Non-pigmented ciliary epithelial cell (primary cell): ENCODE measurements at regions not wholly inside any gene's neighbourhood (a gene's known extent, or its start where the extent isn't known, plus 50 kb on each side); places are given as distances from the start of the nearest gene placed in this dataset.
"Not testable (repeated sequence)": the region's sequence is repeated elsewhere in the genome, so short reads cannot be mapped to it uniquely, and the experiment has no call there.

ENCODE experiments used
- DNase-seq: peaks from one replicate; pipeline ENCODE4 v3.0.0-alpha.2; 2010; ENCODE audit warnings: low read depth

- no peak for DNase-seq
Observed at GRCh38 chr2:7146151-7146550, 228.9 kb downstream of the RNF144A start.

GRCh38 chr2:7154656-7155055, 237.4 kb downstream of the RNF144A start:
- no peak for DNase-seq

DNA sequence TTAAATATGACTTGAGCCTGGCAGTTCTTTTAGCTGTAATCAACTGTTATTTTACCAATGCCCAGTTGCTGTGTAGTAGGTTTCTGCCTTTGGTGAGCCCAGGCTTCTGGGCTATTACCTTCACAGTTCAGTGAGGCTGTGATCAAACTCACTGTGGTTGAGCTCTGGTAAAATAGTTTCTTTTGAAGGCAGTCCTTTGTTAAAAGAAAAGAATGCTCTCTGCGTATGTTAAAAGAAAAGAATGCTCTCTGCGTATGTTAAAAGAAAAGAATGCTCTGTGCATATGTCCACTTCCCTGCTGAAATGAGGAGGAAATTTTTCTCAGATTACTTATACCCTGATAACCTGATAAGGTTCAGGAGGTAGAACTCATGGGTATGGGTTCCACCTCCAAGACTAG, 244.3 kb downstream of the RNF144A start:
- DNase-seq = no peak

GRCh38 chr2:7165736-7166135, 248.5 kb downstream of the RNF144A start:
- no peak for DNase-seq

DNA sequence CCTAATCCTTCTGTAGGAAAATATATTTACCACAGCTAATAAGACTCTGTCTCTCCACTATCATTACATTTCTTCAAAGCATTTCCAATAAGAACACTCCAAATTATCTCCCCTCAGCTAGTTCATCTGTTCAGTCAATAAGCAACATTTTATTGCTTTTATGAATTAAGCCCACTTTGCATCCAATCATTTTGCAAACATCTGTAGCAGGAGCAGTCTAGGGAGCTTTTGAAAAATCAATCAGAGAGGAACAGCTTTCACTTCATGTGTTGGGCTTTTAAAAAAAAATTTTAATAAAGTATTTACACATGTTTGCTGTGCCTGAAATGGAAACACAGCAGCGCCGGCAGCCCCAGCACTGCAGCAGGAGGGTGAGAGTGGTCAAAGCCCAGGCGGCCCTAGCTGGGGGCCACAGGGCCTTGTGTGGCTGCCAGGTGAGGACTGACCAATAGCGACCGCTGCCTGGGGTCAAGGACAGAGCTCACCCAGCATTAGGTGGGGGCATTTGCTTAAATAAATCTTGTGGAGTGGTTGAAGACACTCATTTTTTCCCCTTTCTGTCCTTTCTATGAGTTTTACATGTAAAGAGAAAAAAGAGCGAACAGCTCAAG, 250.7 kb downstream of the RNF144A start:
- no peak for DNase-seq

- no peak for DNase-seq
Observed at GRCh38 chr2:7169593-7169992, 252.4 kb downstream of the RNF144A start.

DNA sequence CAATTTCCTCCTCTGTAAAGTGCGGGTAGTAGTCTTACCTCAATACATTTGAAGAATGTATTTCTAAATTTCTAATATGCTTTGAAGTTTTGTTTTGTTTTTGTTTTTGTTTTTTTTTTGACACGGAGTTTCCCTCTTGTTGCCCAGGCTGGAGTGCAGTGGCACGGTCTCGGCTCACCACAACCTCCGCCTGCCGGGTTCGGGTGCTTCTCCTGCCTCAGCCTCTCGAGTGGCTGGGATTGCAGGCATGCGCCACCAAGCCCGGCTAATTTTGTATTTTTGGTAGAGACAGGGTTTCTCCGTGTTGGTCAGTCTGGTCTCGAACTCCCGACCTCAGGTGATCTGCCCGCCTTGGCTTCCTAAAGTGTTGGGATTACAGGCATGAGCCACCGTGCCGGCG, 261.8 kb downstream of the RNF144A start:
- DNase-seq = not testable (repeated sequence)

DNA sequence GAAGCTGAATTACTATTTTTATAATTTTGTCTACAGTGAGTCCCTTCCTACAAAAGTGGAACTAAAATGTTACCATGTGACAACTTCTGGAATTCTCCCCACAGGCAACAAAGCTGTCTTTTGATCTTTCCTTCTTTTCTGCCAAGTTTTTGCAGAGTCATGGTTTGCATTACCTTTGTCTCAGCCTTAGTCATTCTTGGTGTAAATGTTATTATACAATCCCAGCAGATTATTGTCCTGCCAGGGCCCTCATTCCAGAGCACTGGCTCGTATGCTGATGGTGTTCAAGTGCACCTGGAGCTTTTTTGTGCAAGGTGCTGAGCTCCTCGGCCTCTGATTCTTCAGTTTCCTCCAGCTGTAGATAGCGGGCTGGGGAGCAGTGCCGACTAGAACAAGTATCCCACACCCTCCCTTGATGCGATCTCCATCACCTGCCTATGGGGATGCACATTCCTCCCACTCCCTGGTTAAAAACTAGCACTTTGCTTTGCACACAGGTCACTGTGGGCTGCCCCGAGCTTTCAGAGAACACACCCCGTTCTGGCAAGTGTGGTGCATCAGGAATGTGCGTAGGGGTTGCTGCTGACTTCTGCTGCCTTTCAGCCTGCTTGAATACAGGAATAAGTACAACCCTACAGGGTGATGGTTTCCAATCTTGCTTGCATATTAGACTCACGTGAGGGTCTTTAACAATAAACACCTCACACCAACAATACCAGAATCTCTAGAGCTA, 263.6 kb downstream of the RNF144A start:
- DNase-seq = no peak

- DNase-seq = no peak
Observed at GRCh38 chr2:7182525-7182924, 265.3 kb downstream of the RNF144A start.

DNA sequence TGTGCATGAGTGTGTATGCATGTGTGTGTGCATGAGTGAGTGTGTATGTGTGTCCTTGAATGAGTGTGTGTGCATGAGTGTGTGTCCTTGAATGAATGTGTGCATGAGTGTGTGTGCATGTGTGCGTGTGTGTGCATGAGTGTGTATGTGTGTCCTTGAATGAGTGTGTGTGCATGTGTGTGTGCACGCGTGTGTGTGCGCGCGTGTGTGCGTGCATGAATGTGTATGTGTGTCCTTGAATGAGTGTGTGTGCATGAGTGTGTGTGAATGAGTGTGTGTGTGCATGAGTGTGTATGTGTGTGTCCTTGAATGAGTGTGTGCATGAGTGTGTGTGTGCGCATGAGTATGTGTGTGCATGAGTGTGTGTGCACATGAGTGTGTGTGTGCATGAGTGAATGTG, 271.9 kb downstream of the RNF144A start:
- DNase-seq = no peak

- no peak for DNase-seq
Observed at GRCh38 chr2:7190587-7191324, 273.5 kb downstream of the RNF144A start.

- DNase-seq = peak; percentile 95
Observed at GRCh38 chr2:7191932-7192331, 274.7 kb downstream of the RNF144A start.

- no peak for DNase-seq
Observed at GRCh38 chr2:7193457-7193856, 276.2 kb downstream of the RNF144A start.

DNA sequence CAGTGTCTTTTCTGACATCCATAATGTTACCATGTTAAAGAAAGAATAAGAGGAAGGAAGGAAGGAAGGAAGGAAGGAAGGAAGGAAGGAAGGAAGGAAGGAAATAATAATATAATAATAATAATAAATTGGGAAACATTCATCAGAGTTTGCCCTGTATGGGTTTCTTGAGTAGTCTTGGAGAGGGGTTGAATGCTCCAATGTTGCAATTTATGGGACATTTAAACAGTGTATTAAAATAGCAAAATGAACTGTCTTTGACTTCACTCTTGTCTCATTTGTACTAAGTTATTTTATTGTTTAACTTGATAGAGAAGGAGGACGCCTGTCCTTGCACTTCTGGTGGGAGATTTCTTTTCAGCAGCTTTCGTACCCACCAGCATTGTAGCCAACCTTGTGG, 277.7 kb downstream of the RNF144A start:
- DNase-seq = no peak

- no peak for DNase-seq
Observed at GRCh38 chr2:7196883-7197282, 279.7 kb downstream of the RNF144A start.

- no peak for DNase-seq
Observed at GRCh38 chr2:7201851-7202250, 284.6 kb downstream of the RNF144A start.

DNA sequence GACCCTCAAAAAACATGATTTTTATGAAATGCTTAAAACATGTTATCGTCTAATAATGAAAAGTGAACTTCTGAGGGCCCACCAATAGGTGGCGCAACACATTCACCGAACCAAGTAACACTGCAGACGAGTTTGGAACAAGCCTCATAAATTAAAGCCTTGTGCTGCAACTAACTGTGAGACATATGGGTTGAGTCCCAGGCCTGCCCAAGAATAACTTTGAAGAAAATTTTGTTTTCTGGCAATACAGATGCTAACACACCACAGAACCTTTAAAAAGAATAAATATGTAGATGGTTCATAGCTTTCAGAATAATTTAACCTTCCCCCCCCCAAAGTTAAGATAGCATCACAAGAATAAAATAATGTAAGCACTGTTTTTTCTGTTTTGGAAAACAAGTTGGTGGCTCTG, 285.9 kb downstream of the RNF144A start:
- DNase-seq = no peak

DNA sequence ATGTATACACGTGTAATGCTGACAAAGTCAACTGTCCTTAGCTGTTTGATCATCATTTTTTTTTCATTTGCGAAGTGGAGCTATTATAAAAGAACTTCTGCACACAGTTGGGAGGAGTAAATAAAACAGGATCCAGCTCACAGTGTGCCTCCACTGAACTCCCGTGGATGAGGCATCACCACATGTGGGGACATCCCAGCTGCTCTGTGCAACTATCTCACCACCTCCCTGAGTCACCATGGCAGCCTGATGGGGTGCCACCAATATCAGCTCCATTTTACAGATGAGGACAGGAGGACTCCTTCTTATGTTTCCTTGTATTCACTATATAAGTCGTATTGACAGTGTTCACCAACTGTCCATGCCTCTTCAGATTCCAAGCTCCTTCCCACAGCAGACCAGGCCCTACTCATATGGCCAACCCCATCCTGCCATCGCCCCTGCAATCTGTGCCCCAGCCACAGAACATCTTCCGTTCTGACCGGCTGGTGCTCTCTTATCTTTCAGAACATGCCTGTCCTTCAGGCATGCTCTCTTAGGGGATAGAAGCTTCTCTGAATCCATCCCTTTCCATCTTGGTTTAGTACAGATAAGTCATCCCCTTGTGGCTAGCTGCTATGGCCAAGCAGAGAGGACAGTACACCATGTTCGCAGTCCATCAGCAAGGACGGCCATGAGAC, 288.1 kb downstream of the RNF144A start:
- DNase-seq = no peak

DNA sequence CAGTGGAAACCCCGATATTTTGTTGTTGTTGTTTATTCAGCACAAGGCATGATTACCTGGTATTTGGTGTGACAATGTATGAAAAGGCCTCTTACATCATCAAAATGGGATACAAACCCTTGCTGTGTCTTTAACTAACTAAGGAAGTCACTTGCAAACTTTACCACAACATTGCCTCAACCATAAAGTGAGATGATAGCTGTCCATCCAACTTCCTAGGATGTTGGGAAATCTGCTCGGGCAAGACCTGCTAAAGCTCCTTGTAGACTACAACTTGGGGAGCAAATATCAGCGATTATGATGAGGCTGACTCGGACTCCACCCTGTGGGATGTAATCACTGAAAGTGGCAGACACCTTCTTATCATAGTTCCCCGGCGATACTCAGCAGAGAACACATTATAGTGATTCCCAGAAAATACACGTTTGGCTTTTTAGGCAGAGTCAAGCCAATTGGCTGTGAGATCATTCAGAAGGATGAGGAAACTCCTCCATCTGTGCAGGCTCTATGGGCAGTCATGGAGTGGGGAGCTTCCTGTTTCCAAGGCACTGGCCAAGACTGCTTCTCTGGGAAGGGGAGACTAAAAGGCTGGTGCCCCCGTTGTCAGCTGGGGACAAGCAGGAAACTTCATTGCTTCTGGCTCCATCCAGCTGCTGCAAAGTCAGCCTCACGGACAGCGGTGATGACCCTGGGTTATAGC, 289.0 kb downstream of the RNF144A start:
- DNase-seq = no peak

DNA sequence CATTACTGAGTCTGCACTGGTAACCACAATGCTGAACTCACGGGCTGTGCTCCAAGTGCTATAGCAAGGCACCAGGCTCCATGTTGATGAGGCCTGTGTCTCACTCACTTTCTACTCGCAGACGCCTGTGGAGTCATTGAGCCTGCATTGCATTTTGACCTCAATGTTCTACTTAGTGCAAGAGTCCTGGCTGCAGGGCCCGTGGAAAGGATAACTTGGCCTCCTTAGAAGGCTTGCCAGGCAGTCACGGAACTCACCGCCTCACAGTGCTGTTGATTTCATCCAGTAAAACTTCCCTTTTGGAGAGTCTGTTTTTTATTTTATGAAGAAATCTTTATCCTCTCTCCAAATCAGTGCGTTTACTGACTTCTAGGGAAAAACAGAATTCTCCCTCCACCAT, 290.4 kb downstream of the RNF144A start:
- no peak for DNase-seq

DNA sequence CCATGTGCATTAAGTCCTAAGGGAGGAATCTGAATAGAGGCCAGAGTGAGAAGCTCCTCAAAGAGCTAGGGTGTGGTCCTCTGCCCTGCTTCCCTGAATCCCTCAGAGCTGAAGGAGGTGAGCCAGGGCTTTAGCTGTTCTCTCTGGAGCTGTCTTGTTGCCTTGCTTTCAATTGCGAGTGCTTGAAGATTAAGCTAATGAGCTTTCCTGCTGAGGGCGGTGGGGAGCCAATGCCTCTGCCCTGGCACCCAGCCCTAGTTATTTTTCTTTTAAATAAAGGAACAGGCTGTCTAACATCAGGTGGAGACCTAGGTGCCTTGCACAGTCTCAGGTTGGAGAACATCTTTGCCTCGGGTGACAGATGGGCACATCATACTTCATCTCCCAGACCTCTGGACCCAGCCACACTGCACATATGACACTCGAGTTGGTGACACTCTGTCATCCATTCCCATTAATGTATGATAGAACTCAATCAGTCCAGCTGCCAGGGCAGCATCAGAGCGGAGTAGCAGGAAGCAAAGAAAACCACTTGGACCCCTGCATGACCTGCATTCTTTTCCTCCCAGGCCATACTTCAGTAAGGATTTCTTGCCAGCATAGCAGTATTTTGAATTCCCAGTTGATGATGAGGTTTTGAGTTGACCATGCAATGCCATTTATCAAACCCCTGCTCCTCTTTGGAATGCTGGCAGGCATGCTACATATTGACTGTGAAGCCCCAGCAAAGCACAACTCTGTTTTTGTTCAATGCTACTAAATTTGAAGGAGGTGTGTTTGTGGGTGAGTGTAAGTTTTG, 292.7 kb downstream of the RNF144A start:
- peak; percentile 24 for DNase-seq
